Activated T-cell treated with anti-CD3 and anti-CD28 coated beads, Interleukin-2, amount 50 U/mL, for 72 hours (primary cell): ENCODE measurements at regions not wholly inside any gene's neighbourhood (a gene's known extent, or its start where the extent isn't known, plus 50 kb on each side); places are given as distances from the start of the nearest gene placed in this dataset.
"Not testable (repeated sequence)": the region's sequence is repeated elsewhere in the genome, so short reads cannot be mapped to it uniquely, and the experiment has no call there.

Experiments
- ATAC-seq, 2 donors: fragments of 150-1000 bp; cut with Tn5 transposase; replicated peaks in 1 of 2; 2 replicates each; pipeline ENCODE4 v1.10.0; 2021; ENCODE audit warnings: moderate library complexity in 2 of 2, mild to moderate bottlenecking in 1 of 2
- DNase-seq, 2 donors: peaks; one replicate each; pipeline ENCODE4 v3.0.0; 2021 to 2022; ENCODE audit warnings: mixed read lengths in 1 of 2
- H3K27ac Mint-ChIP-seq: one replicate; pipeline ENCODE4 v1.8.0; 2022; ENCODE audit warnings: mild to moderate bottlenecking, moderate library complexity, mixed read lengths
- H3K27me3 Mint-ChIP-seq: one replicate; pipeline ENCODE4 v1.8.0; 2022; ENCODE audit warnings: low read depth, mixed read lengths
- H3K36me3 Mint-ChIP-seq, 2 donors: one replicate each; pipeline ENCODE4 v1.8.0; 2022; ENCODE audit warnings: mixed read lengths in 2 of 2, mild to moderate bottlenecking in 1 of 2; ENCODE audit not compliant: insufficient read depth in 2 of 2
- H3K4me1 Mint-ChIP-seq: one replicate; pipeline ENCODE4 v1.8.0; 2022; ENCODE audit warnings: low read depth, mixed read lengths
- H3K4me3 Mint-ChIP-seq, 2 donors: one replicate each; pipeline ENCODE4 v1.8.0; 2022; ENCODE audit warnings: mild to moderate bottlenecking in 2 of 2, mixed read lengths in 2 of 2, moderate library complexity in 2 of 2
- H3K9me3 Mint-ChIP-seq, 2 donors: one replicate each; pipeline ENCODE4 v1.8.0; 2022; ENCODE audit warnings: mixed read lengths in 2 of 2

DNA sequence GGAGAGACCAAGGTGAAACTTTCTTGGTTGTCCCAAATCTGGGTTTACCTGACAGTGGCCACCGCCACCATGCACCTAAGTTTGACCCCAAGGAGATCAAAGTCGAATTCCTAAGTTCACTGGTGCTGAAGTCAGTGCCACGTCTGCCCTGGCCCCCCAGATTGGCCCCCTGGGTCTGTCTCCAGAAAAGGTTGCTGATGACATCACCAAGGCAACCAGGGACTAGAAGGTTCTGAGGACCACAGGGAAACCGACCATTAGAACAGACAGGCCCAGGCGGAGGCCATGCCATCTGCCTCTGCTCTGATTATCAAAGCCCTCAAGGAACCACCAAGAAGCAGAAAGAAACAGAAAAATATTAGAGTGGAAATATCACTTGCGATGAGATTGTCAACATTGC lies 91.2 kb downstream of the DLL1 start:
- H3K4me3 Mint-ChIP-seq, result no peak overlapping the region

GRCh38 chr6:170198298-170198697 lies 92.6 kb downstream of the DLL1 start:
- peaks cover 19 to 24% of the 10 kb centered on the region in 2 donors for H3K36me3 Mint-ChIP-seq
- DNase-seq (no peak), ATAC-seq (no peak)
- H3K27me3 Mint-ChIP-seq, result no peaks in the 10 kb centered on the region
- peaks cover 19 to 22% of the 10 kb centered on the region in 2 donors for H3K9me3 Mint-ChIP-seq
- no peak overlapping the region for H3K4me3 Mint-ChIP-seq
- H3K27ac Mint-ChIP-seq, result peak overlapping the region; percentile 42
- H3K4me1 Mint-ChIP-seq, result peaks cover 3% of the 10 kb centered on the region

More for the DNA sequence above, 91.2 kb downstream of the DLL1 start:
- Mint-ChIP-seq H3K36me3 (peaks cover 14 to 17% of the 10 kb centered on the region in 2 donors), H3K27me3 (no peaks in the 10 kb centered on the region), H3K4me1 (peaks cover 3% of the 10 kb centered on the region), H3K27ac (no peak overlapping the region), H3K9me3 (peaks cover 16 to 22% of the 10 kb centered on the region in 2 donors)
- DNase-seq, result no peak
- ATAC-seq, result no peak

GRCh38 chr6:170193326-170193821 lies 97.5 kb downstream of the DLL1 start:
- Mint-ChIP-seq H3K4me1 (peaks cover 1% of the 10 kb centered on the region), H3K36me3 (peaks cover 14 to 21% of the 10 kb centered on the region in 2 donors), H3K9me3 (peaks cover 14 to 16% of the 10 kb centered on the region in 2 donors), H3K27me3 (no peaks in the 10 kb centered on the region), H3K4me3 (no peak overlapping the region), H3K27ac (no peak overlapping the region)
- no peak for ATAC-seq
- DNase-seq, result no peak

- DNase-seq (no peak), ATAC-seq (no peak)
- H3K36me3 Mint-ChIP-seq, result peaks cover 14 to 21% of the 10 kb centered on the region in 2 donors
- H3K27me3 Mint-ChIP-seq, result no peaks in the 10 kb centered on the region
- no peak overlapping the region for H3K4me3 Mint-ChIP-seq
- H3K4me1 Mint-ChIP-seq, result no peaks in the 10 kb centered on the region
- peaks cover 14 to 16% of the 10 kb centered on the region in 2 donors for H3K9me3 Mint-ChIP-seq
- H3K27ac Mint-ChIP-seq, result no peak overlapping the region
These were observed 98.0 kb downstream of the DLL1 start for GRCh38 chr6:170192905-170193304.

- H3K4me3 Mint-ChIP-seq, H3K27me3 Mint-ChIP-seq, H3K27ac Mint-ChIP-seq, H3K4me1 Mint-ChIP-seq, ATAC-seq, DNase-seq: not testable (repeated sequence)
- peaks cover 14 to 21% of the 10 kb centered on the region in 2 donors for H3K36me3 Mint-ChIP-seq
- peaks cover 14 to 16% of the 10 kb centered on the region in 2 donors for H3K9me3 Mint-ChIP-seq
These were observed 98.8 kb downstream of the DLL1 start for GRCh38 chr6:170192101-170192500.

DNA sequence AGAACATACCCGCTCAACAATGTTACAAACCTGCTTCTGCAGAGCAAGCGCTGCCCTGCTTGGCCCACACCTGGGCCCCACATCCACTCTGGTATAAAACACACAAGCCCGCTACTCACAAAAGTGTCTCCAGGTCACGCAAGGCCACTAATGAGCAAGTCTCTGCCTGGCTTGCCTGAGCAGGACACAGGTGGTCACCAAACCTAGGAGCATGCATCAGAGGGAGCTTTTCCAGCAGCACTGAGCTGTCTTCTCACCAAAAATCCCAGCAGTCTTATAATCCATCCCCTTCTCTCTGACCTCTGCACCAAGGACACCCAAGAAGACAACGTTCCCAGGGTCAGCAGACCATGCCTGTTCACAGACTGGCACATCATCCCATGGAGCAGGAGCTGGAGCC lies 100.8 kb downstream of the DLL1 start:
- Mint-ChIP-seq H3K4me1 (no peaks in the 10 kb centered on the region), H3K9me3 (peaks cover 6 to 7% of the 10 kb centered on the region in 2 donors), H3K4me3 (no peak overlapping the region), H3K27me3 (no peaks in the 10 kb centered on the region), H3K27ac (no peak overlapping the region), H3K36me3 (peaks cover 8 to 11% of the 10 kb centered on the region in 2 donors)
- DNase-seq (no peak), ATAC-seq (no peak)

GRCh38 chr6:170189236-170189635 lies 101.6 kb downstream of the DLL1 start:
- no peaks in the 10 kb centered on the region for H3K4me1 Mint-ChIP-seq
- no peak overlapping the region for H3K4me3 Mint-ChIP-seq
- H3K27ac Mint-ChIP-seq, result no peak overlapping the region
- ATAC-seq, result no peak
- peaks cover 4 to 5% of the 10 kb centered on the region in 2 donors for H3K9me3 Mint-ChIP-seq
- no peak for DNase-seq
- H3K27me3 Mint-ChIP-seq, result no peaks in the 10 kb centered on the region
- H3K36me3 Mint-ChIP-seq, result peaks cover 5 to 6% of the 10 kb centered on the region in 2 donors

- Mint-ChIP-seq H3K4me1 (no peaks in the 10 kb centered on the region), H3K9me3 (peaks cover under 1 to 2% of the 10 kb centered on the region in 2 donors), H3K4me3 (no peak overlapping the region), H3K36me3 (peaks cover 0 to 1% of the 10 kb centered on the region in 2 donors), H3K27me3 (no peaks in the 10 kb centered on the region), H3K27ac (no peak overlapping the region)
- ATAC-seq (no peak), DNase-seq (no peak)
These were observed 102.3 kb downstream of the DLL1 start for GRCh38 chr6:170188571-170189001.

GRCh38 chr6:170187669-170188566 lies 103.0 kb downstream of the DLL1 start:
- Mint-ChIP-seq H3K36me3 (peaks cover 0 to 4% of the 10 kb centered on the region in 2 donors), H3K27ac (no peak overlapping the region), H3K4me3 (no peak overlapping the region), H3K9me3 (peaks cover 4 to 6% of the 10 kb centered on the region in 2 donors), H3K27me3 (no peaks in the 10 kb centered on the region), H3K4me1 (no peaks in the 10 kb centered on the region)
- no peak for ATAC-seq
- DNase-seq, result no peak

DNA sequence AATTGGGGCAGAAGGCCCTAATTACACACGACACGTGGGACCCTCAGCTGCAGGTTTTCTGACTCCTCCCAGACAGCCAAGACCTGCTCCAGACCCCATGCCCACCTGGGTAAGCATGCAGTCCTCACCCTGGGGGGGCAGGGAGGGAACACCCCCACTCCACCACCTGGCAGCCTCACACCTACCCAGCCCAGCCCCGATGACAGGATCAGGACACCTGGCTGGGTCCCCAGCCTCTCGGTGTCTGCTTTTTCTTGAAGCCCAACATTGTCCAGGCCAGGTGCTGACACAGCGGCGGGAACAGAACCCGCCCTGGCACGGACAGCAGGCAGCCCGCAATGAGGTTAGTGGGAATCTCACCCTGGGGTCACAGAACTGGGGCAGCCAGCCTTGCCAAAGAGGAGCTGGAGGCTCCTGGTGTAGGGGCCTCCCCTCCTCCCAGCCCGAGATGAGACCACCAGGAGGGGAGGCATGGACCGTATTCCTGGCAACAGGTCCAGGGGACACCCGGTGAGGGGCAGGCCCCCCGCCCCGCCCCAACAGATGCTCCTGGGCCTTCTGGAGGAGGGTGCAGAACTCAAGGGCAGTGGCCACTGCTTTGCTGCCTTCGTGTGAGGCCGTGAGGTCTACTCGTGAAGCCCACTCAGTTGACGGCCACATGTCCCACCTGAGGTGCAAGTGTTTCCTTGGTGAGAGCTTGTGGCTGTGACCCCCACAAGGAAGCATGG lies 103.8 kb downstream of the DLL1 start:
- Mint-ChIP-seq H3K4me3 (no peak overlapping the region), H3K9me3 (peaks cover 8 to 11% of the 10 kb centered on the region in 2 donors), H3K27me3 (no peaks in the 10 kb centered on the region), H3K36me3 (peaks cover 2 to 4% of the 10 kb centered on the region in 2 donors), H3K4me1 (no peaks in the 10 kb centered on the region), H3K27ac (no peak overlapping the region)
- DNase-seq (no peak), ATAC-seq (no peak)

DNA sequence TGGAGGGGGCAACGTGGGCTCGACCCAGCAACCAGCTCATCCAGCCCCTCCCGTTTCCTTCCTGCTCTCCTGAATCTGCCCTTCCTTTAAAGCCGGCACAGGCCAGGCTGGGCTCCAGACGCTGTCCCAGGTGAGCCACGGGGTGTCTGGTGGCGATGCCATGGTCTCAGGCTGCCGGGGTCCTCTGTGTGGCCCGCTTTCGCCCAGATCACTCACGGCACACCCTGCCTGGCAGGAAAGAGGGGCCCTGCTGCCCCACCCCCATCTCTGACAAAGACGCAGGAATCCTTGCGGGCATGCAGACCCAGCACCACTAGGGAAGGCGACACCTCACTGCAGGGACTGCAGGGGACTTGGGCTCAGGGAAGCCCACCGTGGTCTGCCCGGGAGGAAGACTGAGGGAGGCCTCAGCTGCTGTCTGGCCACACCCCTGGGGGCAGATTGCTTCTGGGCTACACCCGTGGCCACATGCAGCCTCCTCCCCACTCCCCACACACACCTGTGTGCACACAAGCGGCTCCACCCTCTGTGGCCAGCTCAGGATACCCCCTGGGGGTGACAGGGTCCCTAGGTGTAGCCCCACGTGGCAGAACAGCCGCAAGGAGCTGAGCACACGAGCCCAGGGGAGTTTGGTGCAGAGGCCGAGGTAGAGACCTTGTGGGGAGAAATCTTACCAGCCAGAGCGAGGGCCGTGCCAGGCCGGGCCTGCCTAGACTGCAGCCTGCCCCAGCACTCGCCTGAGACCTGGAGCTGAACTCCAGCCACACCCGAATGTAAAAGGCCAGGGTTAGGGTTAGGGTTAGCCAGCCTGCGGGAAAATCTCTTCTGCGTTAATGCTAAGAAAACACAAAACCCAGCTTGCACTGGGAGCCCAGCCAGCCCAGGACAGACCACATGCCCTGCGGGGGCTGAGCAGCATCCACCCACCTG lies 104.6 kb downstream of the DLL1 start:
- Mint-ChIP-seq H3K4me3 (no peak overlapping the region), H3K4me1 (no peaks in the 10 kb centered on the region), H3K9me3 (peaks cover 9 to 15% of the 10 kb centered on the region in 2 donors), H3K36me3 (peaks cover 2 to 4% of the 10 kb centered on the region in 2 donors), H3K27ac (no peak overlapping the region), H3K27me3 (no peaks in the 10 kb centered on the region)
- DNase-seq (no peak), ATAC-seq (no peak)

GRCh38 chr6:170185175-170185978 lies 105.5 kb downstream of the DLL1 start:
- H3K36me3 Mint-ChIP-seq, result peaks cover 2 to 4% of the 10 kb centered on the region in 2 donors
- no peaks in the 10 kb centered on the region for H3K27me3 Mint-ChIP-seq
- no peak overlapping the region for H3K4me3 Mint-ChIP-seq
- H3K9me3 Mint-ChIP-seq, result peaks cover 9 to 15% of the 10 kb centered on the region in 2 donors
- no peak for ATAC-seq
- H3K4me1 Mint-ChIP-seq, result no peaks in the 10 kb centered on the region
- no peak overlapping the region for H3K27ac Mint-ChIP-seq
- DNase-seq, result no peak
